Activated T-helper 1 cell treated with Interleukin-2 at 50 U/mL for 16 hours (primary cell): ENCODE measurements at regions not wholly inside any gene's neighbourhood (a gene's known extent, or its start where the extent isn't known, plus 50 kb on each side); places are given as distances from the start of the nearest gene placed in this dataset.

Experiments used
- DNase-seq: peaks from one replicate; pipeline ENCODE4 v3.0.0-alpha.2; 2020; ENCODE audit warnings: low read depth

DNA sequence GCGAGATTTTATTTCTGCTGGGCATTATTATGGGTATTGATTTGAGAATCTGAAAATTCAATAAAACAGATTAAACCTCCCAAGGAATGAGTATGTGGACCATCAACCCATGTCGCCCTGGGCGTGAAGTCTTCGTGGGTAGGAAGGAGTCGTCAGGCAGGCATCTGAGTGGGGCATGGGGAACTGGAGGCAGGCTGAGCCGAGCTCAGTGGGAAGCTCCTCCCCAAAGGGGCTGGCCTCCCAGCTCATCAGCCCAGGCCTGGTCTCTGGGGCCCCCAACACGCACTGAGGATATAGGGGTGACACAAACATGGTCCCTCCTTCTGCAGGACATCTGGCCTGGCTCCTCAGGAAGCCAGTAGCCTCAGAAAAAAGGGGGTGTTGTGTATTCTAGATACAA, 265.2 kb downstream of the TFCP2L1 start:
- DNase-seq = no peak

DNA sequence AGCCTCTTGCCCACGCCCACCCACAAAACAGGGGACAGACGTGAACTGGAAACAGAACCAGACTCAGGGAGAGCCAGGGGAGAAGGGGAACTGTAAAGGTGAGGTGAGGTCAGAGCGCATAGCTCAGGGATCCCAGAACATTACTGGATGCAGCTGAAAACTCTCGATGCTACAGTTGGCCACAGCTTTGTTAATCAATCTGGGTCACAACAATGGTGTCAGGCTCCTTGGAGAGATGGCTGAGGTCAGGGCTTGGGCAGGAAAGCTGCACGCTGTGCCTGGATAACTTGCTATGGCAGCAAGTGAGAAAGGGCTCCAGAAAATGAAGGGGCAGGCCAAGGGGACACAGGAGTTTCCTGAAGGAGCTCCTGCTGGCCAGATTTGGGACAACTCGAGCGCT, 263.3 kb downstream of the TFCP2L1 start:
- DNase-seq = no peak

DNA sequence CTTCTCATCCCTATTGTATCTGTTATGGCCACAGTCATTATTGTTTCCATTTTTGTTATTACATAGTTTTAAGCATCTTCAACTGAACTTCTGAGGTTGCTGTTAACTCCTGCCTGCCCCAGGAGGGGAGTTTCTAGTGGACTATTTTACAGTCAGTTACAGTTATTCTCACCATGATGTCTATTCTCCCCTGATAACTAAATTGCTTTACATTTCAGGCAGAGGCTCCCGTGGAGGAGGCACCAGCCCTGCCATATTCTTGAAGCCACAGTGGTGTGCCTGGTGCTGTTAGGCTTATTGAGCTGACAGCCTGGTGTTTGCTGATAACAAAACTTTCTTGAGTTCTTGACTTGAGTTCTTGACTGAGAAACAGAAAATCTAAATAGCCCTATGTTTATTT, 256.4 kb downstream of the TFCP2L1 start:
- no peak for DNase-seq

DNA sequence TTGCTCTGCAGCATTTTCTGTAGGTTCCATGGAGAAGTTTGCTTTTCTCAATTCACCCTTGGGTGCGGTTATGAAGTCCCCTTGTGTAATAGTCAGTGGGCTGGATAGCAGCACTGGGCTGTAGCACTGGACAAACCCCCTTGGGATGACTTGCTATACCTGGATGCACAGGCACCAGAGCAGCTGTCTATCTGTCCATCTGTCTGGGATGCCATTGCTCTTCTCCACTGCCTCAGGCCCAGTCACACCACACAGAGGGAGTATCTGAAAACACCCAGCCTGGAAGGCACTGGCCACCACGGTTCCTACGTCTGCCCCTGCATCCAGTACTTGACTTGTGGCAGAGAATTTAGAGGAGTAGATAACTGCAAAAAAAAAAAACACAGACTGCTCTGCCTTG, 254.5 kb downstream of the TFCP2L1 start:
- no peak for DNase-seq

DNA sequence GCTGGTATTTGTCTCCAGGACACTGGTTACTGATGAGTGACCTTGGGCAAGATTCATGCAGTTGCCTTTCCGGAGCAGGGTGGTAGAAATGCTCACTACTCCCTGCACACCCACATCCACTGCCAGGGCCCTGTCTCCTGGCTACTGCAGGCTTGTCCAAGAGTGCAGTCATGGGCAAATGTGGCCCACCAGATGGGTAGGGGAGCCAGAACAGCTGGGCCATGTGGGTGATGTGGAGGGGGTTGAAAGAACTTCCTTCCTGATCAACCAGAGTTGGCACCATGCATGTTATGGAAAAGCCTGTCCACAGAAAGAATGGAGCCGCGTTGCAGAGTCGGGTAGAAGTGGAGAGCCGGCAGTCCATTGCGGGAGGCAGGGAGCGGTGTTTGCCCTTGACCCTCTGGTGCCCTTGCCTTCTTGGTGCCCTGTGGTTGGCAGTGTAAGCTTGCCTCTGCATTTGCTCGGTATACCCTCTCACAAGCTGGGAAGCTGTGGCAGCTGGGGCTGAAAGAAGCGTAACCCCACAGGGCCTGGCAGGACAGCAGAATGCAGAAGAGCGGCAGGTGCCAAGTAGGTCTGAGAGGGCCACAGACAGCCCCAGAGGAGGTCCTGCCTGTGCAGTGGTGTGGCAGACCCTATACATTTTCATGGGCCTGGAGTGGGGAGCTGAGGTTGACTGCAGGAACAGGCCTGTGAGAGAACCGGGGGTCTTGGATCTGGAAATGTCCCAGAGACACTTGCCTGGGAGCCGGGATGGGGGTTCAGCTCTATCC, 253.2 kb downstream of the TFCP2L1 start:
- DNase-seq = no peak

DNA sequence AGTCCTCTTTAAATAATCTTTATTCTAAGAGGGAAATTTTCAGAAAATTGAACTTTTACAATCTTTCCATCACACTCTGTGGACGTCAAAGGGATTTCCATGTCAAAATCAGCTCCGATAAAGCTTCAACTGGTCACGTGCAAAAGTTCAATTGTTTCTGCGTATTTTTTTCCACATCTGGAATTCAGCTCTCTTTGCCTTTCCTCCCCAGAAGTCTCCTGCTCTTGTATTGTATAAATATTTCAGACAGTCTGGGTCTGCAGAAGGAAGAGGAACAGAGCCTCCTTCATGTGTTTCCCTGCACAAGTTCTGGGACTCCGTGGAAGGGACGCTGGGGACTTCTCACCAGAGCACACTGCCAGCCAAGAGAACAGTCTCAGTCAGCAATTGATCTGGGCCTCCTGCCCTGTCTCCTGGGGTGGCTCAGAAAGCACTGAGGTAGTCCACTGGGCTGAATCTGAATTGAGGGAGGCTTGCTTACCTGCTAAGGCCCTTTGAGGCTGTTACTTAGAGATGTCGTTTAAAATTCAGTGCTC, 251.5 kb downstream of the TFCP2L1 start:
- DNase-seq = no peak

DNA sequence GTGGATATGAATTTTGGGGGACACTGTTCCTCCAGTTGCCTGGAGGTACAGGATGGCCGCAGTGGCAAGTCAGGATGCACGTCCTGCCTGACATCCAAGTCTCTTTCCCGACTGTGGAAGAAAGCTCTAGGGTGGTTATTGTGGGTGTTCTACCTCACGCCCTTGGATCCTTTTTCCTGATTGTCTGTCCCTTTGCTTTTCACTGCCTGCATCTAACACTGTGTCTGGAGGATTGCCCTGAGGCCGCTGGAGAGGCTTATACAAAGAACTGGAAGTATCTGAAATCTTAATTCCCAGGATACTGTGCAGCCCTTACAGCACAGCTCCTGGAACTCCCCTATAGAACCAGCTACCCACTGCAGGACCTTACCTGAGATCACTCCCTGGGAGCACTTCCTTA, 250.5 kb downstream of the TFCP2L1 start:
- DNase-seq = no peak

DNA sequence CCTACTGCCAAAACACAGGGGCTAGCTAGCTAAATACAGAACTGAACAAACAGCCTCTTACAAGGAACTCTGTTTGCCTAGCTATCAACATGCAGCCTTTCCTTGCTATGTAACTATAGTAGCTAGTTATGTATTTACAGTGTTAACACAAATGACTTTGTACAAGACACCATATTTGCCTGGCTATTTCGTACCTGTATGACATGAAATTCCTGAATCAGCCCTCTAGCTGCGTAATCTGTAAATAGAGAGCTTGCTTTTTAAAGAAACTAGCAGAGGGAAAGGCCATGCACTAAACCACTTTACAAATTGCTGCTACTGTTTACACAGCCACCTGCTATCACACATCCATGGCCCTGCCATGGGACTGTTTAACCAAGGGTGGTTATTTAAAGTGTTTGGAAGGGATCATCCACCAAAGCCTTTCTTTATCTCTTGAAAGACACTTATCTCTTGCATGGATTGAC, 248.7 kb downstream of the TFCP2L1 start:
- no peak for DNase-seq

DNA sequence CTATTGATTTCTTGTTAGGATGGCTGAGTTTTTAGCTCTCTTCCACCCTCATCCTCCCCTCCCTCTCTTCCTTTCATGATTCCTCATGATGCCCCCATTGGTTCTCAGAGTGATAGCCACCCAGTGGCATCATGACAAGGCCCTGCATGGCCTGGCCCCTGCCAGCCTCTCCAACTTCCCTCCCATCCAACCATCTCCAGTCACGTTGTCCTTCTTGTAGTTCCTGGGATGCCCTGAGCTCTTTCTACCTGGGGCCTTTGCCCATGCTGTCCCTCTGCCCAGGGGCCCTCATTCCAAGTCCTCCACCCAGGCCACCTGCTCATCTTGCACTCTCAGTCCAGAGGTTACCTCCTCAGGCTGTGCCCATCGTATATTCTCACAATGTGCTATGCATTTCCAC, 247.5 kb downstream of the TFCP2L1 start:
- DNase-seq = no peak

DNA sequence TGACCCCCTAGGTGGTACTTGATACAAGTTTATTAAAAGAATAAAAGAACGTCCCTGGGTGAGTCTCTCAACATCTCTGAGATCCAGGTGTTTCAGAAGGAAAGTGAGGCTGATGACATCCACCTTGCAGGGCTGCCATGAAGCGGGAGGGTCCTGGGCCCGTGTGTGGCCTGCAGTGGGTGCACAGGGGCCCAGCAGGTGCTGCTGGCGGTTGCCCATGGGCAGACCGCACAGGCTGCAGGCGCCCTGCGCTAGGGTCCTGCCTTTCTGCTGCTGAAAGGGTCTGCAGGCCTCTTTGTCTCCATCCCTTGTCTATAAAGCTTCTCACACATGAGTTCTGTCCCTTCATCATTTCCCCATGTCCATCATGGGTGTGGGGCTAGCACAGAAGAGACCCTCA, 247.0 kb downstream of the TFCP2L1 start:
- DNase-seq = no peak

DNA sequence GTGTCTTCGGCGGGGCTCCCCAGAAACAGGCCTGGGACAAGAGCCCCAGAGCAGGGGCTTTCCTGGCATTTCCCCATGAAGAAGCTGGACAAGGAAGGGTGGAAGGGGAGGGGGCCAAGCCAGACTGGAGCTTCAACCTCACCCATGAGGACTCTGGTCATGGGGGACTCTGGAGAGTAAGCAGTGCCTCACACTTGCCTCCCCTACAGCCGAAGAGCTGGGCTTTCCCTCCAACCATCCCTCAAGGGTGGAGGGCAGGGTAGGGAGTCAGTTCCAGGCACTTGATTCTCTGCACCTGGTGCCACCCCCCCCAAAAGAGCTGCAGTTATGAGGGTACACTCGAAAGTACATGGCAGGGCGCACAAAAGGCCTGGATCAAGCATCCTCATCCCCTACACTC, 246.6 kb downstream of the TFCP2L1 start:
- DNase-seq = no peak

DNA sequence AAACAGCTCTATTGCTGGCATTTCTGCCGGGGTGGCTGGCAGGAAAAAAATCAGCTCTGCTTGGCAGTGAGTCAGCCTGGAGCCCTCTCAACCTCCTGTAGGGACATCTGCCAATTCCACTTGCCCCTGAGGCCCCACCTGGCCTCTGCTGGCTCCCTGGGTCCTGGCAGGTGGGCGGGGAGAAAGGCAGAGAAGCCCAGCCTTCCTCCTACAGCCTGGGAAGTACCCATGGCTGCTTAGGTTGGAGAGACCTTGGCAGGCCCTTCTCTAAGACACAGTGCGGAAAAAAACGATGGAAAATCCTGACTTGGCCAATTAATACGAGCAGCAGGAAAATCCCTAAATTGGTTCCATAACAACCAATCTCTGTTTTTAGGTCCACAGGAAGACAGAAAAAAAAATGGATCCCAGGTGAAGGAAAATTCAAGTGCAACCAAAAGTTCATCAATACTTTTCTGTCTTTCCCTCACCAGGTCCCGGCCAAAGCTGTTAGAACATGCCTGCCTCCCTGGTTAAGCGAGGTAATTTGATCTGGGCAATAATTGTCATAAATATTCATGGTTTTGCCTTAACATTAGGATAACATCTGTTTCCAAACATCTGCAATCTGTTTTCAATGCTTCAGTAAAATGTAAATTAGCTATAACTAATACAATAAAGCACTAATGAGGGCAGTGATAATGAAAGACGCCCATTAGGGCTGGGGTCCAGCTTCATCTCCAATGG, 245.9 kb downstream of the TFCP2L1 start:
- DNase-seq = no peak

DNA sequence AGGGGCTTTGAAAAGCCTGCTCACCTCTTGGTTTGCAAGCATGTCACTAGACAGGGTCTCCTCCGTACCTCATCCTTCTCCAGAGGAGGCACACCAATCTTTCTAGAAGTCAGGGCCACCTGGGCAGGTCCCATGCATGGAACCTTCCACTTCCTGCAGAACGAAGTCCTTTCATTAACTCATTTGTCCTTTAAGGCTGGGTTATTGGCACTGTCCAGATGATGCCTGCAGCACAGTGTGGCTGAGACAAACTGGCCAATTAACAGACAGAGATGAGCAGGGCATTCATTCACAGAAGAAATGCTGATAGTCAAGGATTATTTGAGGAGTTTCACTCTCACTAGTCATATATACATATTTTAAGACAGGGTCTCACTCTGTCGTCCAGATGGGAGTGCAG, 245.3 kb downstream of the TFCP2L1 start:
- DNase-seq = no peak

DNA sequence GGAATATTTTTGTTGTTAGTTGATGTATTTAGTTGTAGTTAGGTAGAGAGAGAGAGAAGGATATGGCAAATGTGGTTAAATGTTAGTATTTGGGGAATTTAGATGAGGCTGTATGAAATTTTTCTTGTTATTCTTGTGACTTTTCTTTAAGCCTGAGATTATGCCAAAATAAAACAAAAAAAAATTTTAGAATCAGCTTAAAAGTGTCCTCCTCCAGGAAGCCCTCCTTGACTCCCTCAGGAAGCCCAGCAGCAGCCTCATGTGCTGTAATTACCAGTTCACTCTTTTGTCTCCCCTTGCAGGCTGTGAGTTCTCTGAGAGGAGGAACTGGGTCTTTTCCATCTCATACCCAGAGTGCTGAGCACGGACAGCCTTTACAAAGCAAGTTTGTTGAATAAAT, 243.5 kb downstream of the TFCP2L1 start:
- DNase-seq = no peak

DNA sequence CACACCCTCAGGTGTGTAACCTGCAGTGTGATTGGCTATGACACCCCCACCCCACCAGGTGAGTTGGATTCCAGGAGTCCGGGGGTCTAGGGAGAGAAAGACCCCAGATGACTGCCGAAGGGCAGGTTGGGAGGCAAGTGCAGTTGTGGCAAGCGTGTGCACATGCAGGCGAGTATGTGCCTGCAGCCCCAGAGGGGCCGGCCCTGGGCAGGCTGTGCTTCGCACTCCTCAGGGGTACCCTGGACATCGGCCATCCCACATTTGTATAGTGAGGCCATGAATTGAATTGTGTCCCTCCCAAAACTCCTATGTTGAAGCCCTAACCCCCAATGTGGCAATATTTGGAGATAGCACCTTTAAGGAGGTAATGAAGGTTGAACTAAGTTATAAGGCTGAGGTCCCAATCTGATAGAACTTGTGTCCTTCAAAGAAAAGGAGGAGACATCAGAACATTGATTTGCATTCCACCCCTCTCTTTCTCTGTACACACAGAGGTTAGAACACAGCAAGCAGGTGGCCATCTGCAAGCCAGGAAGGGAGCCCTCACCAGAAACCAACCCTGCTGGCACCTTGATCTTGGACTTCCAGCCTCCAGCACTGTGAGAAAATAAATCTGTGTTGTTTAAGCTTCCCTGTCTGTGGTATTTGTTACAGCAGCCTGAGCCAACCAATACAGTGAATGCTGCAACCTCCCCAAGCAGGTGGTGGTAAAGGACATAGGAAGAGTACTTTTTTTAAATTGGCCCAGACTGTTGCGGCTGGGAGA, 241.8 kb downstream of the TFCP2L1 start:
- no peak for DNase-seq

DNA sequence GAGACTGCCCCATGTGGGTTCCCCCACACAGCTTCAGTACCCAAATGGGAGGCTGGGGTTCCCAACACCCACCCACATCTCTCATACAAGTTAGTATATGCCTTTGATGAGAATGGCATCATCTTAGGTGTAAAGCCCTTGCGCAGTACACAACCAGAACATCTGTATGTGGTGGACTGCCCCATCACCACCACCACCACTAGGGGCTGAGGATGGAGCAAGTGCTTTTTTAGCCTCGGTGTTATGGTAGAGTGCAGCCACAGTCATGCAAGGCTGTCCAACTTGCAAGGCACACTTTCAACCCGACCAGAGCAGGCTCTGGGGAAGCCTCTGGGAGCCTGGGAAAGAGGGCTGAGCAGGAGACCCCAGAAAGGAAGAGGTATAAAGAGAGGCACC, 241.2 kb downstream of the TFCP2L1 start:
- no peak for DNase-seq

DNA sequence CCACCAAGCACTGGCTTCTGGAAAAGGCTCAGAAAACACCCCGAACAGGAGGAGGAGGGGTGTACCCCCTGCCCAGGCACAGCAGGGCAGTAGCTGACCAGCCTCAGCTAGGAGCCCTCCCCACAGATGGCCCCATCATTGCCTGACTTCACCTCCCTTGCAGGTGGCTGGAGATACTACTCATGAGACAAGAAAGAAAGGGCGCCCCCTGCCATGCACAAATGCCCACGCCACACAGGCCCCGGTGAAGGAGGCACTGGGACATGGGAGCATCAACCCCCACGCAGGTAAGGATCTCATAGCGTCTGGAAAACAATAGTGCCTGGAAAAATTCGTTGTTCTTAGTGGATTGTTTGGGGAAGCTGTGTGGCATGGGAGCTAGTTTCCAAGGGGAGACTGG, 240.6 kb downstream of the TFCP2L1 start:
- no peak for DNase-seq

DNA sequence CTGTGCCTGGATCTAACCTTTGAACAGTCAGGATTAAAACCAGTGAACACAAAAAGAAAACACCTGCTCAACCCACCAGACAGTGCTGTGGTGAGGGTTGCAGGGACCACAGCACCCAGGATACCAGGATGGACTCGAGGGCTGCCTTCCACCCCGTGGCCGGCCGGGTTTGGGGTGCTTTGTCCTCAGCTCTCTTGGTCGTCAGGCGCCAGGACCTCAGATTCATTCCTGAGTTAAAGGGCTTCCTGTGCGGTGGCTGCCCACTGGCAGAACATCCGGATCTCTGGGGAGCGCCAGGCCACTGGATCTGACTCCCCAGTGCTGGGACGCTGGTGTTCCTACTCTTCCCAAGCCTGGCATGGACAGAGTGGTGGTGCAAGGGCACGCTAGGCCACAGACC, 239.8 kb downstream of the TFCP2L1 start:
- DNase-seq = no peak

DNA sequence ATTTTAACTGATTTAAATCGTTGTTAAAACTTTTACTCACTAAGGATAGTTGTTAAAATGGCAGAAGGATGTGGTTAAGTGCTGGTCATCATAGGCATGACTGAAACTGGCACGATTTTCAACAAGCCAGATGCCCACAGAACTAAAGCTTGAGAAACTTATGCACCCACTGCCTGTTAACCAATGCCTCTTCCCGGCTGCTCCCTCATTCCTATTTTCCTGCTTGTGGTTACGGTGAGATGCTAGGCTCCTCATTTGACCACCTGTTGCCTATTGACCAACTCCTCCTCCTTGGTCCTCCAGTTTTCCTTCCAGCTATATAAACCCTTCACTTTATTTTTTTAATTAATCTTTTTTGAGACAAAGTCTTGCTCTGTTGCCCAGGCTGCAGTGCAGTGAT, 238.7 kb downstream of the TFCP2L1 start:
- no peak for DNase-seq

DNA sequence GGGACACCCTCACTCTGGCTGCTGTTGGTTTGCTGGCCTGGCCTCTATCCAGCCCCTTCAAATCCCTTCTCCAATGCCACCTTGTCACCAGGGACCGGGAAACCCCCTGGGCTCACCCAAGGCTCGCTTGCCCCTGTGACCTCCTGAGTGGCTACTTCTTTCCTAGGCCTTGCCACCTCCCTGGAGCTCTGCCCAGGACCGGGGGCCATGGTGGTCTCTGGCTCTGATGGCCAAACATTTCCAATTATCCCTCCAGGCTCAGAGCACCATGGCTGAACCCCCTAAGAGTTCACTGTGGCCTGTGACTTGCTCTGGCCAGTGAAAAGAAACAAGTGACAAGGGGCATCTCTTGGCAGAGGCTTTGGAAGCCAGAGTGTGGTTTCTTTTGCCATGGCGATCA, 237.6 kb downstream of the TFCP2L1 start:
- DNase-seq = no peak

DNA sequence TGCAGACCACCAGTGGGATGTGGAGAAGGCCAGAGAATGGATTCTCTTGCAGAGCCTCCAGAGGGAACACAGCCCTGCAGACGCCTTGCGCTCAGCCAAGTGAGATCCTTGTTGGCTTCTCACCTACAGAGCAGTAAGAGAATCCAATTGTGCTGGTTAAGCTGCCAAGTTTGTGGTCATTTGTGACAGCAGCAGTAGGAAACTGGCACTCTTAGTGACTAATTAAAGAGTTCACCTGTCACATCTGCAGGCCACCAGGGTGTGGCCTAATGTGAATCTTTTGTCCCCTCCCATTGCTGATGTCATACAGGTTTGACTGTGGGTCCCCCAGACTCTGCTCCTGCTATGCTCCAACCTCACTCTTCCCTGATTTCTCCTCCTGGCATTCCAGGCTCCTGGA, 235.9 kb downstream of the TFCP2L1 start:
- DNase-seq = no peak

DNA sequence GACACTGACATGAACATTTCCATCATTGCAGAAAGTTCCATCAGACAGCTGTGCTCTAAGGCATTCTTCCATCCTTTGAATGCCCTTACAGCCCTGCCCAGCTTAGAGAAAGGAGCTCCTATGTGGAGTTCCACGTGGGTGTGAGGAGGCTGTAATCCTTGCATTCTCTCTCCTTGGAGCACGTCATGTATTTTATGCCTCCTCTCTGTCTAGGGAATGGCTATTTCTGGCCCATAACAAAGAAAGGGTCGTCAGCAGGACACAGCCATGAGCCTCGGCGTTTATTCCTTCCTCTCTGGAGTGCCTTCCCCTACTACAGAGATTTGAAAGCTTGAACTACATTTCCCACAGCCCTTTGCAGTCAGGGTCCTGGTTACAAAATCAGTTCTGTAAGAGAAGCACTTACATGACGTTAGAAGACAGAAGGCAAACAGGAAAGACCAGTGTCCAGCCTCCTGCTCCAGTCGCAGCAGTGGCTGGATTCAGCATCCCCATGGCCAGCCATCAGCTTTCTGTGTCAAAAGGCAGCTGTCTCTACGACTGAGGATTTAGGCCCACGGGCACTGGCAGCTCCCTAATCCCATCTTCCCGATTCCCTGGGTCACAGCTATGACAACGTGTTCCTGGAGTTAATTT, 234.9 kb downstream of the TFCP2L1 start:
- no peak for DNase-seq
